WTC11 (cell line): ENCODE measurements at regions not wholly inside any gene's neighbourhood (a gene's known extent, or its start where the extent isn't known, plus 50 kb on each side); places are given as distances from the start of the nearest gene placed in this dataset.
"Not testable (repeated sequence)": the region's sequence is repeated elsewhere in the genome, so short reads cannot be mapped to it uniquely, and the experiment has no call there.

ENCODE experiments used
- ATAC-seq: fragments of 200-7000 bp; cut with Tn5 transposase; 2 replicates; pipeline ENCODE4 v1.10.0; 2021; ENCODE audit warnings: mild to moderate bottlenecking, moderate library complexity
- CTCF ChIA-PET: fragments of 300-600 bp; sonication (Branson Sonifier 250); formaldehyde crosslinking; loops from one replicate; lab custom pipeline; 2021; ENCODE audit warnings: antibody characterized with exemption; lab: Charles Lee
- POLR2A ChIA-PET: fragments of 350-600 bp; sonication (Branson Sonifier 250); formaldehyde crosslinking; loops from one replicate; lab custom pipeline; 2021; ENCODE audit warnings: antibody characterized with exemption; lab: Charles Lee
- DNase-seq: peaks from one replicate; pipeline ENCODE4 v3.0.0; 2021; ENCODE audit warnings: low spot score
- H3K27ac Mint-ChIP-seq: 2 replicates; pipeline ENCODE4 v1.8.0; 2021; ENCODE audit warnings: mixed read lengths
- H3K27me3 Mint-ChIP-seq: 2 replicates; pipeline ENCODE4 v1.8.0; 2021; ENCODE audit warnings: low read depth, mild to moderate bottlenecking, moderate library complexity, mixed read lengths
- H3K36me3 Mint-ChIP-seq: 2 replicates; pipeline ENCODE4 v1.8.0; 2021; ENCODE audit warnings: mixed read lengths
- H3K4me1 Mint-ChIP-seq: 2 replicates; pipeline ENCODE4 v1.8.0; 2022; ENCODE audit warnings: mixed read lengths
- H3K4me3 Mint-ChIP-seq: 2 replicates; pipeline ENCODE4 v1.8.0; 2021; ENCODE audit warnings: mild to moderate bottlenecking, moderate library complexity, mixed read lengths
- H3K9me3 Mint-ChIP-seq: 2 replicates; pipeline ENCODE4 v1.8.0; 2021; ENCODE audit warnings: mixed read lengths

DNA sequence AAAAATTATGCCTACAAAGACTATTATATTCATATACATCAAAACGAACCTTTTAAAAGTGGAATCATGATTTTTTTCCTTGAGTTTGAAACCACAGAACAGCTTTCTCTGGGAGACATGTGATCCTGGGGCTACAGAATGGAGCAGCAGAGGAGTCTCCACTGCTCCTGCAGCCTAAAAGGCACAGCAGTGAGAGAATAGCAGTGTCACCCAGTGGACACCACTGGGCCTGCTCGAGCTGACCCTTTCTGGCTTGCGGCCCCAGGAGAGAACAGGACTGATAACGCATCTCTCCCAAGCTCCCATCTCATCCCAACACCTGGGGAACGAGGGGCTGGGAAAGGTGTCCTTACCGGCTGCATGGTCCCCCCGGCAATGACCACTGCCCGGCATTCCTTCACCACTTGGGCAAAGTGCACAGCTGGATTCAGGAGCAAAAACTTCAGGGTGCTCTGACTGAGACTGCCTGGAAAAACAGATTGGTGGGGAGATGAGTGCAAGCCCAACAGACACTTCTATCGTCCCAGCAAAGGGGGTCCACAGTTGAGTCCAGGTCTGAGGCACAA, 183.5 kb downstream of the KLRB1 start:
- H3K27me3 Mint-ChIP-seq, POLR2A ChIA-PET, H3K4me1 Mint-ChIP-seq, H3K4me3 Mint-ChIP-seq, H3K27ac Mint-ChIP-seq, H3K9me3 Mint-ChIP-seq, DNase-seq, ATAC-seq, CTCF ChIA-PET: not testable (repeated sequence)
- H3K36me3 Mint-ChIP-seq: peaks cover 22% of the 10 kb centered on the region

- H3K27ac Mint-ChIP-seq, DNase-seq, H3K27me3 Mint-ChIP-seq, POLR2A ChIA-PET, ATAC-seq, H3K4me1 Mint-ChIP-seq, H3K4me3 Mint-ChIP-seq, H3K9me3 Mint-ChIP-seq: not testable (repeated sequence)
- CTCF ChIA-PET: interaction anchor here (0.9 kb wide), 1 partner anchor 92 kb away, joined by 5 read pairs; no protein-coding TSS in a partner anchor
- peaks cover 22% of the 10 kb centered on the region for H3K36me3 Mint-ChIP-seq
Observed at GRCh38 chr12:9422689-9423088, 185.0 kb downstream of the KLRB1 start.

DNA sequence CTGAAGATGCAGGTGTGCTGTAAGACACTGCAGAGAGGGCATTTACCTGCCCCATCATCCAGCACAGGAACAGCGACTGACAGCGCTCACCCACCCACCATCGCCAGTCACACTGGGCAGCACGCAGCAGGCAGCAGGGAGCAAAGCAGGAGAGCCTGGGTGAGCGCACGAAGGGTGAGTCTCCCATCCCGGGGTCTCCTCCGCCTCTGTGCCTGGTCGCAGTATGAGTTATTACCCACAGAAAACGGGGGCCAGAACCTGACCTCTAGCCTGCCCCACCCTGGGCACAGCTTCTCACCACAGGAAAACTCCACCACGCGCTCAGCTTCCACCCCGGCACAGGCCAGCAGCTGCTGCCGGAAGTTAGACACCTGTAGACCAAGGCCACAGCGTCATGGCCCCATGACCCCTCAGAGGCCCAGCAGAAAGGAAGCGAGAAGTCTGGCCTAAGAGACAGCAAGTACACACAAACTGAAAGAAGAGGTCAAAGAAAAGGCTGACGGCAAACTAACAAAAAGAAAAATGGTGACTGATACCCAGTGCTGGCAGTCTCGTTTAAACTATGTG, 186.1 kb downstream of the KLRB1 start:
- H3K27me3 Mint-ChIP-seq, ATAC-seq, H3K9me3 Mint-ChIP-seq, POLR2A ChIA-PET, H3K4me1 Mint-ChIP-seq, H3K27ac Mint-ChIP-seq, H3K4me3 Mint-ChIP-seq, CTCF ChIA-PET, DNase-seq: not testable (repeated sequence)
- H3K36me3 Mint-ChIP-seq: peaks cover 18% of the 10 kb centered on the region

- DNase-seq, ATAC-seq: not testable (repeated sequence)
Observed at GRCh38 chr12:9420817-9421519, 186.7 kb downstream of the KLRB1 start.

DNA sequence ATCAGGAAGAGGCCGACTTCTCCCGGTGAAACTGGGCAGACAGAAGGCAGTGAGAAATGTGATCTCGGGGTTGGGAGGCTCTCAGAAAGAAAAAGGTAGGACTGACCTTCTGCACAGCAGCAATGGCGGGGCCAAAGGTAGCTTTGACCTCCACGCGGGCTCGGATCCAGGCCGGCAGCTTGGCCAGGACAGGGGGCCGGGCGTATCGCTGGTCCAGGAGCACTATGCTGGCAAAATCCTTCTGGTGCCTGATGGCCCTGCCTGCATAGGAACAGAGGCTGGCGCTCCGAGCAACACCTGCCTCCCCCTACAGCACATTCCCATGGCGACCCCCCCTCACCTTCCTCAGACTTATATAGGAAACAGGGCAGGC, 189.1 kb downstream of the KLRB1 start:
- H3K9me3 Mint-ChIP-seq, DNase-seq, ATAC-seq, H3K4me1 Mint-ChIP-seq, H3K27me3 Mint-ChIP-seq, H3K4me3 Mint-ChIP-seq, POLR2A ChIA-PET, CTCF ChIA-PET, H3K27ac Mint-ChIP-seq: not testable (repeated sequence)
- H3K36me3 Mint-ChIP-seq: peaks cover 12% of the 10 kb centered on the region

More at GRCh38 chr12:9420817-9421519, 186.7 kb downstream of the KLRB1 start:
- H3K27ac Mint-ChIP-seq, H3K4me3 Mint-ChIP-seq, POLR2A ChIA-PET, H3K9me3 Mint-ChIP-seq, H3K4me1 Mint-ChIP-seq, CTCF ChIA-PET, H3K27me3 Mint-ChIP-seq: not testable (repeated sequence)
- peaks cover 14% of the 10 kb centered on the region for H3K36me3 Mint-ChIP-seq

DNA sequence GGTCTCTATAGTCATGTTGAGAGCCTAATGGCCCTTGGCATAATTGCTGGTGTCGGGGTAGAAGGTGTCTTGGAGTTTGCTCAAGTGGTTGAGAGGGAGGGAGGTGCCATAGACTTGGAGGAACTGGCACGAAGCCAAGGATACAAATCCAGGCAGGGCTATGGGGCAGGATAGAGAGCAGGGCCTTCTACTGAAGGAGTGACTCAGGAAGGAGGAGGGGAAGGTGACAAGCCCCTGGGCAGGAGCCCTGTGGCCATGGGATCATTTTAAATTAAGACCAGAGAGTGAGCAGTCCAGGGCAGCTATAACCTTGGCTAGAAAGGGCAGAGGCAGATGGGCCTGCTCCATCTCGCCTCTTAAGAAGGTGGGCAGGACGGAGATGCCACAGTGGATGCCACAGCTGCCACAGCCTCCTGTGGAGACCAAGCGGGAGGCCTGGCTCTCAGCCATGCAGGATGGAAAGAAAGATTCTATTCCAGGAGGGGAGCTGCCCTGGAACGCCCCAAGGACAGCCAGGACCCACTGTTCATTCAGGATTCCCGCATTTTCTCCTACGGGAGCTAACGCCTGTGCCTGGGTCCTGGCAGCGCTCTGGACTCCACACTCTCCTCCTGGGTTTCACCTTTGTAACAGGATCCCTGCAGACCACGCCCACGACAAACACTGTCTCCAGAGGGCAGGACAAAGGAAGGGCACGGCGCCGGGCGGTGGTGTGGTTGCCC, 189.6 kb downstream of the KLRB1 start:
- CTCF ChIA-PET, H3K4me1 Mint-ChIP-seq, H3K27ac Mint-ChIP-seq, H3K9me3 Mint-ChIP-seq, H3K36me3 Mint-ChIP-seq, DNase-seq, H3K27me3 Mint-ChIP-seq, H3K4me3 Mint-ChIP-seq, POLR2A ChIA-PET: not testable (repeated sequence)
- peak; percentile 27; the same call in 1 of the 2 replicates for ATAC-seq

- POLR2A ChIA-PET, DNase-seq, CTCF ChIA-PET, H3K4me3 Mint-ChIP-seq, H3K27ac Mint-ChIP-seq, H3K27me3 Mint-ChIP-seq, ATAC-seq, H3K36me3 Mint-ChIP-seq, H3K4me1 Mint-ChIP-seq, H3K9me3 Mint-ChIP-seq: not testable (repeated sequence)
Observed at GRCh38 chr12:9417341-9417740, 190.4 kb downstream of the KLRB1 start.

- DNase-seq, H3K9me3 Mint-ChIP-seq, H3K27ac Mint-ChIP-seq, CTCF ChIA-PET, ATAC-seq, H3K27me3 Mint-ChIP-seq, H3K4me3 Mint-ChIP-seq, H3K4me1 Mint-ChIP-seq, POLR2A ChIA-PET: not testable (repeated sequence)
- H3K36me3 Mint-ChIP-seq: peaks cover 11% of the 10 kb centered on the region; the same call in 1 of the 2 replicates
Observed at GRCh38 chr12:9416346-9416745, 191.4 kb downstream of the KLRB1 start.

GRCh38 chr12:9415898-9416297, 191.8 kb downstream of the KLRB1 start:
- POLR2A ChIA-PET, DNase-seq, H3K27ac Mint-ChIP-seq, ATAC-seq, CTCF ChIA-PET, H3K4me1 Mint-ChIP-seq, H3K27me3 Mint-ChIP-seq, H3K4me3 Mint-ChIP-seq, H3K9me3 Mint-ChIP-seq, H3K36me3 Mint-ChIP-seq: not testable (repeated sequence)

DNA sequence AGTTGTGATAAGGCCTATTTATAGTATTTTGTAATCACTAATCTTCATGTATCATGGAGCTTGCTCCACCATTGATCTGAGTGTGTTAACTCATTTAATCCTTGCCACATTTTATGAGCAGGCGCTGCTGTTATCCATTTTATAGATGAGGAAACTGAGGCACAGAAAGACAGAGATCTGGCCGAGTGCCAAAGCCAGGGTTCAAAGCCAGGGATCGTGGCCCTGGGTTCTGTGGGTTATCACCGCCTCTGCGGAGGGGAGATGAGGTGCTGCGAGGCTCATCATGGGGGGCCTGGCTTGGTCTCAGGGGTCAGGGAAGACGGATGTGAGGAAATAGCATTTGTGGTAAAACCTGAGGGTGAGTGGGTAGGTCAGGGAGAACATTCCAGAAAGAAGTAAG, 193.9 kb downstream of the KLRB1 start:
- not testable (repeated sequence) for H3K4me1 Mint-ChIP-seq, ATAC-seq

DNA sequence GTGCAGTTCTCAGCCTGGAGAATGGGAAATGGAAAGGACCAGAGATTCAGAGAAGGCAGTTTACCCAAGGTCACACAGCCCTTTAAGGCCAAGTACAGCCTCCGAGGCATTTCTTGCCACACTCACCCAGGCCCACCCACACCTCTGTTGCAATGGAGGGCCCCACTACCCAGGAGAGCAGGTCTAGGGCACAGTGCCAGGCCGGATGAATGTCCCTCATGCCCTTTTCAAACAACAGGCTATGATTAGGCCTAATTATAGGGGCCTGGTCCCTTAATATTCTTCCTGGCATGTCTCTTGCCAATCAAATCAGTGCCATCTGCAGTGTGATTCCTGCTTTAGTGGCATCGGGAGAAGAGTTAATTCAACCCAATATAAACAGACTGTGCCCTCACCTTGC, 195.3 kb downstream of the KLRB1 start:
- H3K27ac Mint-ChIP-seq, H3K4me3 Mint-ChIP-seq, POLR2A ChIA-PET, H3K9me3 Mint-ChIP-seq, H3K36me3 Mint-ChIP-seq, ATAC-seq, DNase-seq, H3K4me1 Mint-ChIP-seq, CTCF ChIA-PET, H3K27me3 Mint-ChIP-seq: not testable (repeated sequence)

More for the DNA sequence above, 193.9 kb downstream of the KLRB1 start:
- H3K36me3 Mint-ChIP-seq, H3K27me3 Mint-ChIP-seq, POLR2A ChIA-PET, H3K9me3 Mint-ChIP-seq, DNase-seq, H3K4me3 Mint-ChIP-seq, CTCF ChIA-PET: not testable (repeated sequence)
- H3K27ac Mint-ChIP-seq: peak overlapping the region; percentile 20; the same call in 1 of the 2 replicates
